Left lung (tissue), 4 donors: ENCODE measurements at regions not wholly inside any gene's neighbourhood (a gene's known extent, or its start where the extent isn't known, plus 50 kb on each side); places are given as distances from the start of the nearest gene placed in this dataset.

Source experiments
- ATAC-seq: fragments of 200-7000 bp; cut with Tn5 transposase; one replicate; pipeline ENCODE4 v1.9.1; 2020; ENCODE audit warnings: moderate library complexity
- DNase-seq, 4 donors: peaks; one replicate each; pipeline ENCODE4 v3.0.0-alpha.2; 2013 to 2020
- H3K27ac ChIP-seq, 2 donors: fragments of 200-600 bp; sonication (generic) in 1 of 2; one replicate each; pipeline versions ENCODE4 v1.5.0 to v1.8.0; 2020 to 2021
- H3K27me3 ChIP-seq, 2 donors: fragments of 200-600 bp; sonication (generic) in 1 of 2; one replicate each; pipeline versions ENCODE4 v1.5.0 to v1.8.0; 2020 to 2021
- H3K36me3 ChIP-seq, 2 donors: fragments of 200-600 bp; sonication (generic) in 1 of 2; one replicate each; pipeline versions ENCODE4 v1.5.0 to v1.8.0; 2020 to 2021
- H3K4me1 ChIP-seq, 2 donors: fragments of 200-600 bp; one replicate each; pipeline ENCODE4 v1.8.0; 2021
- H3K4me3 ChIP-seq, 2 donors: fragments of 200-600 bp; sonication (generic) in 1 of 2; one replicate each; pipeline versions ENCODE4 v1.5.0 to v1.8.0; 2020 to 2021; ENCODE audit warnings: mild to moderate bottlenecking in 1 of 2
- H3K9me3 ChIP-seq, 2 donors: fragments of 200-600 bp; sonication (generic) in 1 of 2; one replicate each; pipeline versions ENCODE4 v1.5.0 to v1.8.0; 2020 to 2021
- CTCF ChIP-seq, 2 donors: fragments of 200-600 bp; sonication (generic) in 1 of 2; IDR thresholded peaks; one replicate each; pipeline versions ENCODE4 v1.5.0 to v1.8.0; 2021; ENCODE audit warnings: antibody characterized with exemption in 2 of 2
- intact Hi-C, 2 donors: fragments of 100-400 bp; cut with DNase I; formaldehyde crosslinking; loops; one replicate each; pipeline versions ENCODE4 v1.11.2 to v1.14.2; 2022
- donor health status: DM: no; HTN: yes; CAD: no.
- donor health status: DM: no; HTN: no; CAD: no.

GRCh38 chr19:31205887-31206518 is 143.2 kb downstream of the TSHZ3 start:
- Histone ChIP-seq H3K36me3 (no peaks in the 10 kb centered on the region), H3K9me3 (no peaks in the 10 kb centered on the region), H3K4me1 (no peaks in the 10 kb centered on the region), H3K27ac (no peak overlapping the region), H3K27me3 (no peaks in the 10 kb centered on the region), H3K4me3 (no peak overlapping the region)
- ATAC-seq (no peak), DNase-seq (no peak)
- intact Hi-C loops: no loop called here
- TF ChIP-seq CTCF (IDR thresholded peaks at IDR 0.05): no peak

- DNase-seq: no peak
- H3K27me3 ChIP-seq: no peaks in the 10 kb centered on the region
- H3K27ac ChIP-seq: no peak overlapping the region
- H3K9me3 ChIP-seq: no peaks in the 10 kb centered on the region
- H3K36me3 ChIP-seq: no peaks in the 10 kb centered on the region
- no peak for ATAC-seq
- no peaks in the 10 kb centered on the region for H3K4me1 ChIP-seq
- no peak for TF ChIP-seq CTCF (IDR thresholded peaks at IDR 0.05)
- no peak overlapping the region for H3K4me3 ChIP-seq
- intact Hi-C loops: no loop called here
Measured at GRCh38 chr19:31204115-31204514, 145.1 kb downstream of the TSHZ3 start.

DNA sequence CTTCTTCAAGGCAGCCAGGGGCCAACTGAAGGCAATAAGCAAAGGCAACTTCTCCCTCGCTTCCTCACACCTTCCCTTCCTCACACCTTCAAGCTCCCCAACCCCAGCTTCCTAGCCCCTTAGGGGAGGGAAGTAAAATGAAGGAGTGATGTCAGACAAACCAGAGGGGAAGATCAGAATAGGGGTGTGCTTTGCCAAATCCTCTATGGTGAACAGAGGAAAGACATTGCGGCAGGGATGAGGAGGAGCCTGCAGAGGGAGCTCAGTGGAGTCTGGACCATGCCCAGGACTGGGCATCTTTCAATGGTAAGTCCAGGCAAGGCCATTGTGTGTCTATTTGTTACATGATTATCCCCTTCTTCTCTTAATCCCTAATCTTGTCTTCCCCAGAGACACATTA is 164.0 kb downstream of the TSHZ3 start:
- Histone ChIP-seq H3K9me3 (no peaks in the 10 kb centered on the region), H3K27ac (no peak overlapping the region), H3K27me3 (no peaks in the 10 kb centered on the region), H3K4me1 (no peaks in the 10 kb centered on the region), H3K36me3 (no peaks in the 10 kb centered on the region), H3K4me3 (no peak overlapping the region)
- DNase-seq (no peak), ATAC-seq (no peak)
- intact Hi-C loops: no loop called here
- no peak for TF ChIP-seq CTCF (IDR thresholded peaks at IDR 0.05)

GRCh38 chr19:31181535-31181934 is 167.7 kb downstream of the TSHZ3 start:
- Histone ChIP-seq H3K9me3 (no peaks in the 10 kb centered on the region), H3K27me3 (no peaks in the 10 kb centered on the region), H3K27ac (no peak overlapping the region), H3K4me3 (no peak overlapping the region), H3K4me1 (no peaks in the 10 kb centered on the region), H3K36me3 (no peaks in the 10 kb centered on the region)
- ATAC-seq (no peak), DNase-seq (no peak)
- intact Hi-C loops: no loop called here
- TF ChIP-seq CTCF (IDR thresholded peaks at IDR 0.05): no peak

DNA sequence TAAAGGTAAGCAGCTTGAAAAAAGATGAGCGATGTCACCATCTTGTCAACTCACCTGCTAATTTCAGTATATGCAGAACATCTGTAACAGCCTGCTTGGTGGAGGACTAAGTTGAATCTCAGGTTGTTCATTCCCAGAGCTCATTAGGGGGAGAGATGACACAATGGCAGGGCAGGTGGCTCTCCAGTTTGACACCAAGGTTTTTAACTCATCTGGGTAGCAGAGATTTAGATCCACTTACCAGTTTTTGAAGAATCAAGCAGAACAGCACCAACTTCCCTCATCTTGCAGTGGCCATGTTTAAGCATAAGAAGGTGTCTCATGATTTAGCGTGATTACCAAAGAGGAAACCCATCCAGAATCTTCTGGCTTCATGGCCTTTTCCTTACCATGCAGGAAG is 168.3 kb downstream of the TSHZ3 start:
- Histone ChIP-seq H3K36me3 (no peaks in the 10 kb centered on the region), H3K27ac (no peak overlapping the region), H3K27me3 (no peaks in the 10 kb centered on the region), H3K9me3 (no peaks in the 10 kb centered on the region), H3K4me1 (no peaks in the 10 kb centered on the region), H3K4me3 (no peak overlapping the region)
- DNase-seq (no peak), ATAC-seq (no peak)
- TF ChIP-seq CTCF (IDR thresholded peaks at IDR 0.05): no peak
- intact Hi-C loops: no loop called here
